Vagina (tissue), 2 donors: ENCODE measurements at regions not wholly inside any gene's neighbourhood (a gene's known extent, or its start where the extent isn't known, plus 50 kb on each side); places are given as distances from the start of the nearest gene placed in this dataset.
"Not testable (repeated sequence)": the region's sequence is repeated elsewhere in the genome, so short reads cannot be mapped to it uniquely, and the experiment has no call there.

ENCODE experiments used
- DNase-seq, 2 donors: peaks; one replicate each; pipeline ENCODE4 v3.0.0-alpha.2; 2017; ENCODE audit errors: extremely low spot score in 2 of 2
- H3K27ac ChIP-seq: fragments of 200-600 bp; sonication (generic); one replicate; pipeline ENCODE4 v1.5.1; 2019
- H3K27me3 ChIP-seq: fragments of 200-600 bp; sonication (generic); one replicate; pipeline ENCODE4 v1.5.1; 2019
- H3K36me3 ChIP-seq, 2 donors: fragments of 200-600 bp; sonication (generic); one replicate each; pipeline ENCODE4 v1.5.1; 2017 to 2019
- H3K4me1 ChIP-seq: fragments of 200-600 bp; sonication (generic); one replicate; pipeline ENCODE4 v1.5.1; 2019
- H3K4me3 ChIP-seq, 2 donors: fragments of 200-600 bp; sonication (generic); 1 replicate in 1 of 2; 2 replicates in 1 of 2; pipeline ENCODE4 v1.5.1; 2016 to 2019
- H3K9me3 ChIP-seq: fragments of 200-600 bp; sonication (generic); one replicate; pipeline ENCODE4 v1.5.1; 2019
- CTCF ChIP-seq, 3 experiments: fragments of 450-650 bp in 2 of 3; fragments of 200-600 bp in 1 of 3; sonication (generic) in 1 of 3; IDR thresholded peaks; one replicate each; pipeline ENCODE4 v1.5.1; 2017 to 2019; ENCODE audit warnings: antibody characterized with exemption in 3 of 3, mild to moderate bottlenecking in 2 of 3, moderate library complexity in 2 of 3
- POLR2A ChIP-seq, 2 donors: fragments of 450-650 bp; IDR thresholded peaks; one replicate each; pipeline ENCODE4 v1.6.1; 2017; ENCODE audit warnings: antibody characterized with exemption in 2 of 2, mild to moderate bottlenecking in 2 of 2, moderate library complexity in 2 of 2
- POLR2AphosphoS5 ChIP-seq, 2 donors: sonication (generic); formaldehyde crosslinking; IDR thresholded peaks; one replicate each; pipeline ENCODE4 v1.9.0; 2017; ENCODE audit warnings: antibody characterized with exemption in 2 of 2, mild to moderate bottlenecking in 2 of 2, low read depth in 1 of 2; ENCODE audit not compliant: insufficient read depth in 1 of 2
- intact Hi-C: fragments of 100-400 bp; cut with DNase I; formaldehyde crosslinking; loops from one replicate; pipeline ENCODE4 v1.15.1; 2023

GRCh38 chr9:30935730-30936129 is 1448.7 kb upstream of the ACO1 start:
- intact Hi-C loops: no loop called here
- H3K9me3 ChIP-seq: no peaks in the 10 kb centered on the region
- H3K4me3 ChIP-seq: no peak overlapping the region
- H3K27ac ChIP-seq: no peak overlapping the region
- no peak for TF ChIP-seq POLR2AphosphoS5 (IDR thresholded peaks at IDR 0.05; ENCODE audit: insufficient read depth in 1 of 2, low read depth in 1 of 2)
- no peak for TF ChIP-seq CTCF (IDR thresholded peaks at IDR 0.05)
- TF ChIP-seq POLR2A (IDR thresholded peaks at IDR 0.05): no peak
- H3K27me3 ChIP-seq: no peaks in the 10 kb centered on the region
- H3K4me1 ChIP-seq: no peaks in the 10 kb centered on the region
- no peaks in the 10 kb centered on the region for H3K36me3 ChIP-seq
- DNase-seq: no peak

GRCh38 chr9:30937106-30937505 is 1447.3 kb upstream of the ACO1 start:
- Histone ChIP-seq H3K4me3 (no peak overlapping the region), H3K36me3 (no peaks in the 10 kb centered on the region), H3K9me3 (no peaks in the 10 kb centered on the region), H3K27ac (no peak overlapping the region), H3K4me1 (no peaks in the 10 kb centered on the region), H3K27me3 (no peaks in the 10 kb centered on the region)
- intact Hi-C loops: no loop called here
- no peak for DNase-seq
- no peak for TF ChIP-seq POLR2AphosphoS5 (IDR thresholded peaks at IDR 0.05; ENCODE audit: insufficient read depth in 1 of 2, low read depth in 1 of 2)
- no peak for TF ChIP-seq CTCF (IDR thresholded peaks at IDR 0.05)
- no peak for TF ChIP-seq POLR2A (IDR thresholded peaks at IDR 0.05)

GRCh38 chr9:30942852-30943251 is 1441.6 kb upstream of the ACO1 start:
- H3K4me1 ChIP-seq, DNase-seq, H3K4me3 ChIP-seq, H3K27ac ChIP-seq, H3K36me3 ChIP-seq, H3K9me3 ChIP-seq, intact Hi-C loops, H3K27me3 ChIP-seq: not testable (repeated sequence)

- no peak for DNase-seq
- H3K4me3 ChIP-seq: no peak overlapping the region
- no peaks in the 10 kb centered on the region for H3K27me3 ChIP-seq
- no peak overlapping the region for H3K27ac ChIP-seq
- H3K9me3 ChIP-seq: no peaks in the 10 kb centered on the region
- no peaks in the 10 kb centered on the region for H3K4me1 ChIP-seq
- intact Hi-C loops: no loop called here
- TF ChIP-seq POLR2AphosphoS5 (IDR thresholded peaks at IDR 0.05; ENCODE audit: insufficient read depth in 1 of 2, low read depth in 1 of 2): no peak
- TF ChIP-seq POLR2A (IDR thresholded peaks at IDR 0.05): no peak
- TF ChIP-seq CTCF (IDR thresholded peaks at IDR 0.05): no peak
- no peaks in the 10 kb centered on the region for H3K36me3 ChIP-seq
Observed at GRCh38 chr9:30943446-30944224, 1440.8 kb upstream of the ACO1 start.

GRCh38 chr9:30944225-30944569 is 1440.2 kb upstream of the ACO1 start:
- Histone ChIP-seq H3K4me1 (no peaks in the 10 kb centered on the region), H3K27ac (no peak overlapping the region), H3K36me3 (no peaks in the 10 kb centered on the region), H3K4me3 (no peak overlapping the region), H3K9me3 (no peaks in the 10 kb centered on the region), H3K27me3 (no peaks in the 10 kb centered on the region)
- intact Hi-C loops: no loop called here
- TF ChIP-seq POLR2AphosphoS5 (IDR thresholded peaks at IDR 0.05; ENCODE audit: insufficient read depth in 1 of 2, low read depth in 1 of 2): no peak
- no peak for TF ChIP-seq CTCF (IDR thresholded peaks at IDR 0.05)
- TF ChIP-seq POLR2A (IDR thresholded peaks at IDR 0.05): no peak
- DNase-seq: no peak
